SK-N-SH treated with all-trans-retinoic acid at 6 μM for 48 hours (cell line): ENCODE measurements at regions not wholly inside any gene's neighbourhood (a gene's known extent, or its start where the extent isn't known, plus 50 kb on each side); places are given as distances from the start of the nearest gene placed in this dataset.

Source experiments
- ARNTL ChIP-seq: fragments of 450-650 bp; formaldehyde crosslinking; IDR thresholded peaks from 2 replicates; pipeline ENCODE4 v1.5.0; 2020; ENCODE audit warnings: low read depth, mild to moderate bottlenecking, moderate library complexity, borderline replicate concordance
- ISL1 ChIP-seq: fragments of 250-450 bp; sonication (Bioruptor Pico); IDR thresholded peaks from 2 replicates; pipeline ENCODE4 v2.1.2; 2022; ENCODE audit warnings: mild to moderate bottlenecking, moderate library complexity
- PPARA ChIP-seq: fragments of 250-450 bp; sonication (Bioruptor Pico); IDR thresholded peaks from 2 replicates; pipeline ENCODE4 v1.5.0; 2020; ENCODE audit warnings: mild to moderate bottlenecking, borderline replicate concordance
- TOX ChIP-seq: fragments of 250-450 bp; sonication (Bioruptor Pico); IDR thresholded peaks from 2 replicates; pipeline ENCODE4 v1.8.0; 2021; ENCODE audit warnings: mild to moderate bottlenecking, moderate library complexity, borderline replicate concordance
- ZFP3 ChIP-seq: fragments of 250-450 bp; sonication (Bioruptor Pico); IDR thresholded peaks from 2 replicates; pipeline ENCODE4 v1.5.0; 2020; ENCODE audit warnings: mild to moderate bottlenecking, moderate library complexity
- ZNF565 ChIP-seq: fragments of 450-650 bp; formaldehyde crosslinking; conservative IDR thresholded peaks from 2 replicates; pipeline ENCODE4 v1.5.0; 2020; ENCODE audit warnings: low read depth, mild to moderate bottlenecking, moderate library complexity
- TF ChIP-seq, protein P1 (sequence below): fragments of 250-450 bp; sonication (Bioruptor Pico); IDR thresholded peaks from 2 replicates; pipeline ENCODE4 v1.8.0; 2020; ENCODE audit warnings: mild to moderate bottlenecking, moderate library complexity, borderline replicate concordance

DNA sequence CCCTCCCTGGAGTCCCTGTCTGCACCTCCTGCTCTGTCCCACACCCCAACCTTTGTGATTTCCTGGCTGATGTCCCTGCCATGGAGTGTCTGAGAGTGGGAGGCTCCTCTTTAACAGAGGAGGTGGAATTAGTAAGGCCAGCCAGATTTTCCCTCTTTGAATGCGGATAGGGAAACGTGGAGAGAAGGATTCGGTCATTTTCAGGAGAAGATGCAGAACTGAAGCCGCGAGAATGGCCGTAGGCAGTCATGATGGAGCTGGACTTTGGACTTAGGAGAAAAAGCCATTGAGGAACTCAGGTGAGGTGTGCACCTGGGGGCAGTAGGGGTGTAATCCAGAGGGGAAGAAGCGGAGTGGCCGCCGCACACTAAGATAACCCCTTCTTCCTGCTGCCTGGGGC, 138.1 kb upstream of the ATP10A start:
- TF ChIP-seq ZNF565 (CRISPR knock-in tag) = no peak
- TF ChIP-seq TOX (CRISPR knock-in tag) = no peak
- TF ChIP-seq, protein P1, sequence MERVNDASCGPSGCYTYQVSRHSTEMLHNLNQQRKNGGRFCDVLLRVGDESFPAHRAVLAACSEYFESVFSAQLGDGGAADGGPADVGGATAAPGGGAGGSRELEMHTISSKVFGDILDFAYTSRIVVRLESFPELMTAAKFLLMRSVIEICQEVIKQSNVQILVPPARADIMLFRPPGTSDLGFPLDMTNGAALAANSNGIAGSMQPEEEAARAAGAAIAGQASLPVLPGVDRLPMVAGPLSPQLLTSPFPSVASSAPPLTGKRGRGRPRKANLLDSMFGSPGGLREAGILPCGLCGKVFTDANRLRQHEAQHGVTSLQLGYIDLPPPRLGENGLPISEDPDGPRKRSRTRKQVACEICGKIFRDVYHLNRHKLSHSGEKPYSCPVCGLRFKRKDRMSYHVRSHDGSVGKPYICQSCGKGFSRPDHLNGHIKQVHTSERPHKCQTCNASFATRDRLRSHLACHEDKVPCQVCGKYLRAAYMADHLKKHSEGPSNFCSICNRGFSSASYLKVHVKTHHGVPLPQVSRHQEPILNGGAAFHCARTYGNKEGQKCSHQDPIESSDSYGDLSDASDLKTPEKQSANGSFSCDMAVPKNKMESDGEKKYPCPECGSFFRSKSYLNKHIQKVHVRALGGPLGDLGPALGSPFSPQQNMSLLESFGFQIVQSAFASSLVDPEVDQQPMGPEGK (CRISPR knock-in tag) = no peak
- no peak for TF ChIP-seq ZFP3 (CRISPR knock-in tag)
- TF ChIP-seq PPARA (CRISPR knock-in tag) = no peak
- no peak for TF ChIP-seq ARNTL (CRISPR knock-in tag)
- TF ChIP-seq ISL1 (CRISPR knock-in tag) = no peak
